Activated B cell treated with CpG ODN at 0.5 μM for 24 hours (primary cell): ENCODE measurements at regions not wholly inside any gene's neighbourhood (a gene's known extent, or its start where the extent isn't known, plus 50 kb on each side); places are given as distances from the start of the nearest gene placed in this dataset.

Experiments used
- ATAC-seq: fragments of 200-7000 bp; cut with Tn5 transposase; one replicate; pipeline ENCODE4 v1.10.0; 2021; ENCODE audit warnings: low read depth, mild to moderate bottlenecking, moderate library complexity
- CTCF ChIA-PET: fragments of 350-600 bp; sonication (Branson Sonifier 250); formaldehyde crosslinking; loops from one replicate; lab custom pipeline; 2021; ENCODE audit warnings: antibody characterized with exemption; lab: Charles Lee
- POLR2A ChIA-PET: fragments of 350-600 bp; sonication (Branson Sonifier 250); formaldehyde crosslinking; loops from one replicate; lab custom pipeline; 2021; ENCODE audit warnings: antibody characterized with exemption; lab: Charles Lee
- DNase-seq: peaks from one replicate; pipeline ENCODE4 v3.0.0; 2022
- H3K27ac Mint-ChIP-seq: one replicate; pipeline ENCODE4 v1.8.0; 2020; ENCODE audit warnings: mixed read lengths
- H3K27me3 Mint-ChIP-seq: one replicate; pipeline ENCODE4 v1.8.0; 2021; ENCODE audit warnings: mixed read lengths
- H3K36me3 Mint-ChIP-seq: one replicate; pipeline ENCODE4 v1.8.0; 2021; ENCODE audit warnings: low read depth, mixed read lengths
- H3K4me1 Mint-ChIP-seq: one replicate; pipeline ENCODE4 v1.8.0; 2021; ENCODE audit warnings: mixed read lengths
- H3K4me3 Mint-ChIP-seq: one replicate; pipeline ENCODE4 v1.8.0; 2020; ENCODE audit warnings: mild to moderate bottlenecking, mixed read lengths
- H3K9me3 Mint-ChIP-seq: one replicate; pipeline ENCODE4 v1.8.0; 2020; ENCODE audit warnings: mixed read lengths
- intact Hi-C: fragments of 100-400 bp; cut with micrococcal nuclease; formaldehyde crosslinking; loops from one replicate; pipeline ENCODE4 v1.15.1; 2024
- TF ChIP-seq, protein P1 (sequence below): fragments of 200-600 bp; IDR thresholded peaks from one replicate; pipeline ENCODE4 v1.8.0; 2022; ENCODE audit warnings: antibody characterized with exemption, mild to moderate bottlenecking

DNA sequence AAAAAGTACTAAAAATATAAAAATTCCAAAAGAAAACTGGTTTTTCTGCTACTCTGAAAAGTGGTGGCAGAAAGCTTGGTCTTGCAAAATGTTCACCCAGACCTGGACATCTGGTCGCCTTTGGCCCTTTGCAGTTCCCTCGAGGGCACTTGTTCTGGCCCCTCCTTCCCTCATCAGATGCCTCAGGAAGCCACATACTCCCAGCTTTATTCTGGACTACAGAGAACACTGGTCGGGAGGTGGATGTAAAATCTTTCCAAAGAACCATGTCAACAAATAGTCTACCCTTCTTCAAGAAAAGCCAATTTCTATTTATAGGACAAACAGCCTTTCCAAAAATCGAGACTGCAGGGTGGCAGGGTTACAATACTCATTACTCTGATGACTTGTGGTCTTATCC lies 726.1 kb downstream of the TNS3 start:
- no peaks in the 10 kb centered on the region for H3K27me3 Mint-ChIP-seq

DNA sequence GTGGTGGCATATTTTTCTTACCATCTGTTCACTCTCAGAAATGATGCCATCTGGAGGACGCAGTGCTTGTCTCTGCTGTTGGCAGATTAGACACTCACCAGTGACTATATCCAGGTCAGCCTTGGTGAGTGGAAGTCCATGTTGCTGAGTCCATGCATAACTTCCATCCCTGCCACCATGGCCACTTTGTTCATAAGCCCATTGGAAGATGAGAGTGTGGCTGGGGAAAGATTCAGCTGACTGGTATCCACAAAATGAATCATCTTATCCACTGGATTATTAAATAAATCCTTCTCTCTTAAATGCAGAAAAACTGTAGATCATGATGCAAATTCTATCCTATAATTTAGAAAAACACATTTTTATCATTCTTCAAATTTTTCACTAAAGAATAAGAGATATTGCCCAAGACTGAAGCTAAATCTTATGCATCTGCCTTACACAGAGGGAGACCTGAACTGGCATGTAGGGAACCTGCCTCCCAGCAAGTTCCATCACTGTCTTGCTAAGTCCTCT lies 726.9 kb downstream of the TNS3 start:
- no peak for ATAC-seq
- TF ChIP-seq, protein P1, sequence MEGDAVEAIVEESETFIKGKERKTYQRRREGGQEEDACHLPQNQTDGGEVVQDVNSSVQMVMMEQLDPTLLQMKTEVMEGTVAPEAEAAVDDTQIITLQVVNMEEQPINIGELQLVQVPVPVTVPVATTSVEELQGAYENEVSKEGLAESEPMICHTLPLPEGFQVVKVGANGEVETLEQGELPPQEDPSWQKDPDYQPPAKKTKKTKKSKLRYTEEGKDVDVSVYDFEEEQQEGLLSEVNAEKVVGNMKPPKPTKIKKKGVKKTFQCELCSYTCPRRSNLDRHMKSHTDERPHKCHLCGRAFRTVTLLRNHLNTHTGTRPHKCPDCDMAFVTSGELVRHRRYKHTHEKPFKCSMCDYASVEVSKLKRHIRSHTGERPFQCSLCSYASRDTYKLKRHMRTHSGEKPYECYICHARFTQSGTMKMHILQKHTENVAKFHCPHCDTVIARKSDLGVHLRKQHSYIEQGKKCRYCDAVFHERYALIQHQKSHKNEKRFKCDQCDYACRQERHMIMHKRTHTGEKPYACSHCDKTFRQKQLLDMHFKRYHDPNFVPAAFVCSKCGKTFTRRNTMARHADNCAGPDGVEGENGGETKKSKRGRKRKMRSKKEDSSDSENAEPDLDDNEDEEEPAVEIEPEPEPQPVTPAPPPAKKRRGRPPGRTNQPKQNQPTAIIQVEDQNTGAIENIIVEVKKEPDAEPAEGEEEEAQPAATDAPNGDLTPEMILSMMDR = no peak
- Mint-ChIP-seq H3K27me3 (no peaks in the 10 kb centered on the region), H3K27ac (no peak overlapping the region), H3K4me1 (no peaks in the 10 kb centered on the region), H3K9me3 (no peaks in the 10 kb centered on the region), H3K36me3 (no peaks in the 10 kb centered on the region), H3K4me3 (no peak overlapping the region)
- intact Hi-C loops = no loop called here
- ChIA-PET CTCF (no interaction called here), POLR2A (no interaction called here)
- DNase-seq = no peak

More for the DNA sequence above, 726.1 kb downstream of the TNS3 start:
- POLR2A ChIA-PET = no interaction called here
- Mint-ChIP-seq H3K36me3 (no peaks in the 10 kb centered on the region), H3K4me1 (no peaks in the 10 kb centered on the region), H3K27ac (no peak overlapping the region), H3K4me3 (no peak overlapping the region), H3K9me3 (no peaks in the 10 kb centered on the region)
- TF ChIP-seq, protein P1 = no peak
- CTCF ChIA-PET = no interaction called here
- no peak for DNase-seq
- no peak for ATAC-seq
- intact Hi-C loops = no loop called here

DNA sequence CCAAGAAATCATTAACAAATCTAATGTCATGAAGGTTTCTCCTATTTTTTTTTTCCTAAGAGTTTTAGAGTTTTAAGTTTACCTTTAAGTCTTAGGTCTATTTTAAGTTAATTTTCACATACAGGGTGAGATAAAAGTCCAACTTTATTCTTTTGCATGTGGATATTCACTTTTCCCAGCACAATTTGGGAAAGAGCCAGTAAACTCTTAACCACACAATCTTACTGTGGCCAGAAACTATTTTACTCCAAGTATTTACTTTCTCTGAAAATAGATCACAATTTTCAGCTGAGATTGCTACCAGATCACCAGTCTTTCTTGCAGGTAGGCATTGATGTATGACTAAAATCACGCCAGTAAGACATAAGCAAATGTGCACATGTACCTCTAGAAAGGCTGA lies 728.5 kb downstream of the TNS3 start:
- H3K4me1 Mint-ChIP-seq = no peaks in the 10 kb centered on the region
- H3K36me3 Mint-ChIP-seq = no peaks in the 10 kb centered on the region
- ChIA-PET POLR2A (no interaction called here), CTCF (no interaction called here)
- H3K4me3 Mint-ChIP-seq = no peak overlapping the region
- intact Hi-C loops = no loop called here
- DNase-seq = no peak
- TF ChIP-seq, protein P1 = no peak
- no peak for ATAC-seq
- no peaks in the 10 kb centered on the region for H3K27me3 Mint-ChIP-seq
- no peak overlapping the region for H3K27ac Mint-ChIP-seq
- no peaks in the 10 kb centered on the region for H3K9me3 Mint-ChIP-seq

DNA sequence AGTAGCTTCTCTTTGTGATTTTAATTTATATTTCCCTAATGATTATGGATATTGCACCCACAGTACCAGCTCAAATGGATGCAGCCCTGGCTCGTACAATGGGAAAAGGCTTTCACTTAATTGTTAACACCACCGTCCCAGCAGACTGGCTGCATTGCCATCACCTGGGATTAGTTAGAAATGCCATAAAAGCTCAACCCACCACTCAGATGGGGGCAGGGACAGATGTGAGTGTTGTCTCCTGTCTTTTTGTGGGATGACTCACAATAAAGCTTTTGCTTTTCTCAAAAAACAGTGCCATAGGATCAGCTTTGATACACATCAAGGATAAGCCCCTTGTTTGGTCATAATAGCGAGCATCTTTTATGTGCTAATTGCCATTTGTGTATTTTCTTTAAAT lies 729.1 kb downstream of the TNS3 start:
- Mint-ChIP-seq H3K4me1 (no peaks in the 10 kb centered on the region), H3K27ac (no peak overlapping the region), H3K9me3 (no peaks in the 10 kb centered on the region), H3K36me3 (no peaks in the 10 kb centered on the region), H3K4me3 (no peak overlapping the region), H3K27me3 (no peaks in the 10 kb centered on the region)
- TF ChIP-seq, protein P1 = no peak
- ChIA-PET POLR2A (no interaction called here), CTCF (no interaction called here)
- DNase-seq = no peak
- intact Hi-C loops = no loop called here
- ATAC-seq = no peak

DNA sequence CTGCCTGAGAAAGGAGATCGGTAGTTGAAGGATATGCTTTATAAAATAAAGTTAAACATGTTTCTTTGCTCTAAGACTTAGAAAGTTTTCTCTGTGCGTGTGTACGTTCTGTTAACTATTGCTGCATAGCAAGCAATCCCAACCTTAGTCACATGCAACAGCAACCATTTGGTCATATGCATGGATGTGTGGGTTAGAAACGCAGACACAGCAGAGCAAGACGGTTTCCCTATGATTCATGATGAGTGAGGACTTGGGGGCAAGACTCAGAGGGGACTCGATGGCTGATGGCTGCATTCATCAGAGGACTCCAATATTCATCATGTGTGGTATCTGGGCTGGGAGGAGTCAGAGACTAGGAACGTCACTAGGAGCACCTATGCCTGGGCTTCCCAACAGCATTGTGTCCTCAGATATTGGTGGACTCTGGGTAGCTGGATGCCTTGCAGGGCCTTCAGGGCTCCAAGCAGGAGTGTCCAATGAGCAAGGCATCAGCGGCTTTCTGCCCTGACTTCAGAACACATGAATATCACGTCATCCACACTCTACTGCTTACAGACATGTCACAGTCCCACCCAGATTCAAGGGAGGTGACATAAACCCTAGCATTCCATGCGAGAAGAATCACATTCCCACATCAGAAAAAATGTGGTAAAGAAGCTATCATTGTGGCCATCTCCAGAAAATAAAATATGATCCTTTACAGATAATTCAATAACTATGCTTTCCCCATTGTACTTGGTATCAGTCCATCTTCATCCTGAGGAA lies 731.2 kb downstream of the TNS3 start:
- ChIA-PET CTCF (no interaction called here), POLR2A (no interaction called here)
- TF ChIP-seq, protein P1 = no peak
- Mint-ChIP-seq H3K27me3 (no peaks in the 10 kb centered on the region), H3K9me3 (no peaks in the 10 kb centered on the region), H3K36me3 (no peaks in the 10 kb centered on the region), H3K27ac (no peak overlapping the region), H3K4me1 (no peaks in the 10 kb centered on the region), H3K4me3 (no peak overlapping the region)
- ATAC-seq (no peak), DNase-seq (no peak)
- intact Hi-C loops = no loop called here
